Neural cell (in vitro differentiated cells): ENCODE measurements at regions not wholly inside any gene's neighbourhood (a gene's known extent, or its start where the extent isn't known, plus 50 kb on each side); places are given as distances from the start of the nearest gene placed in this dataset.

ENCODE experiments used
- H2AFZ ChIP-seq: fragments of 200-600, 300-800 bp; sonication (generic), shearing (Covaris generic); 2 replicates; pipeline ENCODE4 v1.6.0; 2014; ENCODE audit warnings: low read depth, mild to moderate bottlenecking, antibody characterized with exemption, low read length, moderate library complexity
- H3F3A ChIP-seq: fragments of 200-600 bp; shearing (Covaris generic); 2 replicates; pipeline ENCODE4 v1.6.1; 2016; ENCODE audit warnings: mild to moderate bottlenecking, moderate library complexity, mixed read lengths, antibody characterized with exemption, low read length; ENCODE audit not compliant: insufficient read depth, poor library complexity, severe bottlenecking
- H3K27ac ChIP-seq: fragments of 200-600, 300-800 bp; sonication (generic), shearing (Covaris generic); 2 replicates; pipeline ENCODE4 v1.5.1; 2014; ENCODE audit warnings: mild to moderate bottlenecking, low read length, moderate library complexity
- H3K27me3 ChIP-seq: fragments of 300-800, 200-600 bp; sonication (generic), shearing (Covaris generic); 2 replicates; pipeline ENCODE4 v1.6.0; 2014; ENCODE audit warnings: mild to moderate bottlenecking, low read depth, low read length, moderate library complexity; ENCODE audit not compliant: insufficient read depth
- H3K36me3 ChIP-seq: fragments of 300-800, 200-600 bp; sonication (generic), shearing (Covaris generic); 2 replicates; pipeline ENCODE4 v1.5.1; 2014; ENCODE audit warnings: mild to moderate bottlenecking, antibody characterized with exemption, low read length, moderate library complexity; ENCODE audit not compliant: insufficient read depth
- H3K4me2 ChIP-seq: fragments of 300-800, 200-600 bp; sonication (generic), shearing (Covaris generic); 2 replicates; pipeline ENCODE4 v1.6.0; 2014; ENCODE audit warnings: mild to moderate bottlenecking, low read length
- H3K4me3 ChIP-seq: fragments of 300-800, 200-600 bp; sonication (generic), shearing (Covaris generic); 2 replicates; pipeline ENCODE4 v1.5.1; 2014; ENCODE audit warnings: mild to moderate bottlenecking, low read length, moderate library complexity
- H3K79me2 ChIP-seq: fragments of 200-600 bp; shearing (Covaris generic); replicated peaks from 2 replicates; pipeline ENCODE4 v1.6.0; 2014; ENCODE audit warnings: mild to moderate bottlenecking, low read length, moderate library complexity; ENCODE audit not compliant: insufficient read depth
- H3K9ac ChIP-seq: fragments of 300-800, 200-600 bp; sonication (generic), shearing (Covaris generic); 2 replicates; pipeline ENCODE4 v1.6.1; 2016; ENCODE audit warnings: mild to moderate bottlenecking, low read length, mixed read lengths
- H3K9me2 ChIP-seq: fragments of 200-600 bp; shearing (Covaris generic); 2 replicates; pipeline ENCODE4 v1.6.1; 2016; ENCODE audit warnings: mild to moderate bottlenecking, low read length, mixed read lengths; ENCODE audit not compliant: insufficient read depth
- H3K9me3 ChIP-seq: fragments of 200-600, 300-800 bp; sonication (generic), shearing (Covaris generic); 2 replicates; pipeline ENCODE4 v1.6.1; 2016; ENCODE audit warnings: mild to moderate bottlenecking, mixed run types, low read length, moderate library complexity, mixed read lengths
- H4K20me1 ChIP-seq: fragments of 200-600 bp; shearing (Covaris generic); 2 replicates; pipeline ENCODE4 v1.6.1; 2016; ENCODE audit warnings: mild to moderate bottlenecking, mixed run types; ENCODE audit not compliant: insufficient read depth
- CTCF ChIP-seq: fragments of 450-650 bp; IDR thresholded peaks from 2 replicates; pipeline ENCODE4 v1.5.1; 2014; ENCODE audit warnings: antibody characterized with exemption, mild to moderate bottlenecking, moderate library complexity; ENCODE audit not compliant: poor library complexity, severe bottlenecking
- EP300 ChIP-seq: fragments of 450-650 bp; conservative IDR thresholded peaks from 2 replicates; pipeline ENCODE4 v1.6.1; 2014; ENCODE audit warnings: antibody characterized with exemption, mild to moderate bottlenecking, moderate library complexity; ENCODE audit not compliant: poor library complexity, severe bottlenecking
- EZH2 ChIP-seq: fragments of 200-600, 300-800 bp; shearing (Covaris generic), sonication (generic); IDR thresholded peaks from 2 replicates; pipeline ENCODE4 v1.6.1; 2014; ENCODE audit warnings: antibody characterized with exemption, low read length, borderline replicate concordance, mild to moderate bottlenecking; ENCODE audit not compliant: insufficient read depth, poor library complexity, severe bottlenecking
- MXI1 ChIP-seq: fragments of 450-650 bp; conservative IDR thresholded peaks from 2 replicates; pipeline ENCODE4 v1.6.1; 2014; ENCODE audit warnings: antibody characterized with exemption, mild to moderate bottlenecking; ENCODE audit not compliant: poor library complexity, severe bottlenecking
- POLR2AphosphoS5 ChIP-seq: IDR thresholded peaks from 2 replicates; pipeline ENCODE4 v1.6.1; 2012
- RAD21 ChIP-seq: fragments of 450-650 bp; conservative IDR thresholded peaks from 2 replicates; pipeline ENCODE4 v1.6.1; 2014; ENCODE audit warnings: antibody characterized with exemption, mild to moderate bottlenecking, moderate library complexity
- SMC3 ChIP-seq: fragments of 450-650 bp; conservative IDR thresholded peaks from 2 replicates; pipeline ENCODE4 v1.6.1; 2014; ENCODE audit warnings: antibody characterized with exemption, mild to moderate bottlenecking, moderate library complexity; ENCODE audit not compliant: poor library complexity
- TAF1 ChIP-seq: IDR thresholded peaks from 2 replicates; pipeline ENCODE4 v1.6.1; 2012; ENCODE audit warnings: low read depth
- TF ChIP-seq, protein P1 (sequence below): IDR thresholded peaks from 2 replicates; pipeline ENCODE4 v1.6.1; 2012; ENCODE audit warnings: borderline replicate concordance

DNA sequence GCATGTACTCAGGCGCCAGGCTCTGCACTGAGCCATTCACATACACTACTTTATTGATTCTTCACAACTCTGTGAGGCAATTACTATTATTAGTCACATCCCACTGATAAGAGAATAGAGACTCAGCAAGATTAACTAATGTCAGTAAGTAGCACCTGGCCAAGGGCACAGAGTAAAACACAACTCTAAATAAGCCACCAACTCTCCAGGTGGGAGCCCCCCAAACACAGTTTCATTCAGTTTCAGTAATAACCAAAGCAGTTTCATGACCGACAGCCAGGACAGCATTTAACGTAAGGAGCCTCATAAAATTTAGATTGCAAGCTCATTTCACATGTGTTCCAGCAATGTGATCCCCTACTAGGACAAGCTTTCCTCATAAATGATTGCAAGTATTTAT lies 323.1 kb upstream of the CCDC196 start:
- Histone ChIP-seq H4K20me1 (no peaks in the 10 kb centered on the region), H3K27ac (no peak overlapping the region), H3K79me2 (no peaks in the 10 kb centered on the region), H2AFZ (no peak overlapping the region), H3K36me3 (no peaks in the 10 kb centered on the region), H3K9me2 (no peaks in the 10 kb centered on the region), H3K4me2 (no peak overlapping the region), H3K4me3 (no peak overlapping the region), H3K27me3 (no peaks in the 10 kb centered on the region), H3F3A (no peaks in the 10 kb centered on the region), H3K9ac (no peak overlapping the region), H3K9me3 (no peaks in the 10 kb centered on the region)
- no peak for TF ChIP-seq MXI1
- TF ChIP-seq, protein P1, sequence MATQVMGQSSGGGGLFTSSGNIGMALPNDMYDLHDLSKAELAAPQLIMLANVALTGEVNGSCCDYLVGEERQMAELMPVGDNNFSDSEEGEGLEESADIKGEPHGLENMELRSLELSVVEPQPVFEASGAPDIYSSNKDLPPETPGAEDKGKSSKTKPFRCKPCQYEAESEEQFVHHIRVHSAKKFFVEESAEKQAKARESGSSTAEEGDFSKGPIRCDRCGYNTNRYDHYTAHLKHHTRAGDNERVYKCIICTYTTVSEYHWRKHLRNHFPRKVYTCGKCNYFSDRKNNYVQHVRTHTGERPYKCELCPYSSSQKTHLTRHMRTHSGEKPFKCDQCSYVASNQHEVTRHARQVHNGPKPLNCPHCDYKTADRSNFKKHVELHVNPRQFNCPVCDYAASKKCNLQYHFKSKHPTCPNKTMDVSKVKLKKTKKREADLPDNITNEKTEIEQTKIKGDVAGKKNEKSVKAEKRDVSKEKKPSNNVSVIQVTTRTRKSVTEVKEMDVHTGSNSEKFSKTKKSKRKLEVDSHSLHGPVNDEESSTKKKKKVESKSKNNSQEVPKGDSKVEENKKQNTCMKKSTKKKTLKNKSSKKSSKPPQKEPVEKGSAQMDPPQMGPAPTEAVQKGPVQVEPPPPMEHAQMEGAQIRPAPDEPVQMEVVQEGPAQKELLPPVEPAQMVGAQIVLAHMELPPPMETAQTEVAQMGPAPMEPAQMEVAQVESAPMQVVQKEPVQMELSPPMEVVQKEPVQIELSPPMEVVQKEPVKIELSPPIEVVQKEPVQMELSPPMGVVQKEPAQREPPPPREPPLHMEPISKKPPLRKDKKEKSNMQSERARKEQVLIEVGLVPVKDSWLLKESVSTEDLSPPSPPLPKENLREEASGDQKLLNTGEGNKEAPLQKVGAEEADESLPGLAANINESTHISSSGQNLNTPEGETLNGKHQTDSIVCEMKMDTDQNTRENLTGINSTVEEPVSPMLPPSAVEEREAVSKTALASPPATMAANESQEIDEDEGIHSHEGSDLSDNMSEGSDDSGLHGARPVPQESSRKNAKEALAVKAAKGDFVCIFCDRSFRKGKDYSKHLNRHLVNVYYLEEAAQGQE, result no peak
- TF ChIP-seq RAD21, result no peak
- no peak for TF ChIP-seq POLR2AphosphoS5

GRCh38 chr14:66165337-66165736 lies 320.8 kb upstream of the CCDC196 start:
- H4K20me1 ChIP-seq, result no peaks in the 10 kb centered on the region
- H3K9me3 ChIP-seq, result no peaks in the 10 kb centered on the region
- no peaks in the 10 kb centered on the region for H3F3A ChIP-seq
- H3K79me2 ChIP-seq, result no peaks in the 10 kb centered on the region
- no peak overlapping the region for H3K27ac ChIP-seq
- H3K27me3 ChIP-seq, result no peaks in the 10 kb centered on the region
- H3K9ac ChIP-seq, result no peak overlapping the region
- H3K36me3 ChIP-seq, result no peaks in the 10 kb centered on the region
- no peak overlapping the region for H3K4me2 ChIP-seq
- H3K9me2 ChIP-seq, result no peaks in the 10 kb centered on the region
- H3K4me3 ChIP-seq, result no peak overlapping the region
- TF ChIP-seq RAD21 (no peak), EP300 (no peak), MXI1 (no peak), CTCF (no peak), EZH2 (no peak), TAF1 (no peak), SMC3 (no peak), POLR2AphosphoS5 (no peak)
- TF ChIP-seq, protein P1, result no peak
- H2AFZ ChIP-seq, result no peak overlapping the region
